NCI-H2227 (cell line): ENCODE measurements at regions not wholly inside any gene's neighbourhood (a gene's known extent, or its start where the extent isn't known, plus 50 kb on each side); places are given as distances from the start of the nearest gene placed in this dataset.

Source experiments
- DNase-seq: peaks from one replicate; lab custom pipeline; 2025; ENCODE audit not compliant: unreplicated experiment; lab: John Stamatoyannopoulos, UW

DNA sequence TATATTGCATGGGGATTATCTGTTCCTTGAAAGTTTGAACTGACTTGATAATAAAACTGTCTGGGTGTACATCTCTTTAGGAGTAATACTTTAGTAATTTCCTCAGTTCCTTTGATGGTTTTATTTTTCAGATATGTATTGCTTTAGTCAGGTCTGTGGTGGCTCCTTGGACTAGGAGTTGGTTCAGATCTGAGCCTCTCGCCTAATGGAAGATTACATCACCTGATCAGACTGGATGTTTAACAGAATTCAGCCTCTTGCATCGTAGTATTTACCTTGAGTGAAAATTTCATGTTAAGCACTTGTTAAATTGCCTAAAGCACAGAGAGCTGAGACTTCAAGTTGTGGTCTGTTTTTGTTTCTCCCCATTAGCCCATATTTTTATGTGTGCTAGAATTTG lies 267.3 kb downstream of the MAP2K4 start:
- no peak for DNase-seq

- no peak for DNase-seq
Observed at GRCh38 chr17:12290207-12290606, 269.5 kb downstream of the MAP2K4 start.

DNA sequence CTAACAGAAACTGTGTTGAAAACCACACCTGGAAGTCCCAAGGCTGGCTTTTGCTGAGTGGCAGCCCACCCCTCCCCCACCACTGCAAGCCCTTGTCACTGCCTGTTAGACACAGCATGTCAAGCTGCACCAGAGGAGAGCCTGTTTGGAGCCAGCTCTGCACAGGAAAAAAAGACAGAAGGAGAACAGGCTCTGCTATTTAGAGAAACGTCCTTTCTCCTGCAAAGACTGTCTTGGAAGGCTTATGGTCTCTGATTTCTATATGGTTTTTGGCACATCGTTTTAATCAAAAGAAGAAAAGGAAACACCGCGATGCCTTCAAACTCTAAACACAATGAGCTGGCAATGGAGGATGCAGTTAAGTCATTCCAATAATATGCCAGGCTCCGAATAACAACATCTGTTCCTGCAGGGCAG lies 275.5 kb downstream of the MAP2K4 start:
- DNase-seq, result no peak

DNA sequence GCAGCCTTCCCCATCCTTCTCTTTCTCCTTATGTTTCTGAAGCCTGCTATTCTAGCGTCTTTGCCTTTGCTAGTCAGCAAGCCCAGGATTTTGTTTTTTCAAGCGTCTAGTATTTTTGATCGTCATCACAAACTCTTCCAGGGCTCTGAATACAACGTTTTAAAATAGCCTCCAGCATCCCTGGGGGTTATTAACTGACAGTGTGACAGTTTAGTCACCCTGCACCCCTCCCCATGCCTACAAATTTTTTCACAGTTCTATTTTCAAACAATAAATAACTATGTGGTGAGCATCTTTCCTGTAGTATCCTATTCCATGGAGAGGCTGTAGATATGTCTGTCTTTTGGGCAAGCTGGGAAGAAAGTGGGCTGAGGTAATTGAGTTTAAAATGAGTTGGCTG lies 280.9 kb downstream of the MAP2K4 start:
- no peak for DNase-seq

- DNase-seq, result no peak
Observed at GRCh38 chr17:12302711-12303110, 282.0 kb downstream of the MAP2K4 start.

GRCh38 chr17:12310811-12311210 lies 290.1 kb downstream of the MAP2K4 start:
- DNase-seq, result no peak

GRCh38 chr17:12312692-12313091 lies 292.0 kb downstream of the MAP2K4 start:
- DNase-seq, result no peak

DNA sequence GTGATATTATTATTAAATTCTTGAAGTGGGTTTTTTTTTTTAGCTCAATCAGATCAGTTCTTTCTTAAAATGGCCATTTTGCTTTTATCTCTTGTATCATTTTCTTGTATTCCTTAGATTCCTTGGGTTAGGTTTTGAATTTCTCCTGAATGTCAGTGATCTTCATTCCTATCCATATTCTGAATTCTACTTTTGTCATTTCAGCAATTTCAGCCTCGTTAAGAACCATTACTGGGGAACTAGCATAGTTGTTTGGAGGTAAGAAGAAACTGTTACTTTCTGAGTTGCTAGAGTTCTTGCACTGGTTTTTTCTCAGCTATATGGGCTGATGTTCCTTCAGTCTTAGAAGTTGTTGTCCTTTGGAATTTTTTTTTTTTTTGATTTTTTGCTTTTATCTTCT lies 293.1 kb downstream of the MAP2K4 start:
- DNase-seq, result no peak

GRCh38 chr17:12316021-12316420 lies 295.3 kb downstream of the MAP2K4 start:
- DNase-seq, result no peak

DNA sequence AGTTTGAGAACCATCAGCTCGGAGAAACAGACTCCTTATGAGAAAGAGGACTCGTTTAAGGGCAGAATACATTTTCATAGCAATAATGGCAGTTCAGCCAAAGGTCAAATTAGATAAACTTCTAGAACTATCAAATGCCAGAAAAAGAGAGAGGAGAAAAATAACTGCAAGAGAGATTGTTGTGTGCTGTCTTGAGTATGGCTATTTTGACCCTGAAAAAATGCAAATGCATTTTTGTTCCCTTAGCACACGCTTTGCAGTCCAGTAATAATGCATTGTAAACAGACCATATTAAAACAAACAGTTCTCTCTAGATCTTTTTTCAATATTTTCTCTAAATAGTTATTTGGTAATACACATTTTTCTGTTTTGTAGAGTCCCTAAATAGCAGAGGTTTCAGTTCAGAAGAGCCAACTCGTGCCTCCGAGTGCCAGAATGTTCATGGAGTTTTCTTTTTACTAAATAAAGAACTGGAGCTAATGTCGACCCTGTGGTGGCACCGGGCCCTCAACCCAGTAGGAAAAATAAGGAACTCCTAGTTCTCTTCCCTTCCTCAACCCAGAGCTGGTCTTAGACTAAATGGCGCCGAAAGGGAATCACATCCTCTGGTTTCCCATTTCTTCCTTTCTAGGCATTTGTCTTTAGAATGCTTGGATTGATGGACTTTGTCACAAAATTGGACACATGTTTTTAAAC lies 298.0 kb downstream of the MAP2K4 start:
- no peak for DNase-seq

- no peak for DNase-seq
Observed at GRCh38 chr17:12320286-12320685, 299.6 kb downstream of the MAP2K4 start.

GRCh38 chr17:12328204-12328603 lies 307.5 kb downstream of the MAP2K4 start:
- no peak for DNase-seq

DNA sequence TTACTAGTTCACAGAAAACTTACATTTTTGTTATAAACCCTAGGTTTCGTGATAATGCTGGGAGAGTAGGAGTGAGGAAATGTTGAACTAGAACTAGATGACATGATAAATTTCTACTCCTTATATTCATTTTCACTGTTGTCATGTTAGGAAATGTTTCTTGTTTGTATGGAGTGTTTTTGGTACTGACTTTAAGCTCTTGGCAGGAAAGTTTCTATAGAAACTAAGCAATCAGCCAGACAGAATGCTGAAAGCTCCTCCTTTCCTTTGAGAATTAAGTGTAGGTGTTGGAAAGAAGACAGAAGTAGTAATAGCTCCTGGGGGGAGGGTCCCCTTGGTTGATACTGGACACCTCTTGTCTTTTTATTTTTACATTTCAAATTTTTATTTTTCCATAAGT lies 309.8 kb downstream of the MAP2K4 start:
- no peak for DNase-seq

GRCh38 chr17:12341328-12341727 lies 320.7 kb downstream of the MAP2K4 start:
- no peak for DNase-seq

DNA sequence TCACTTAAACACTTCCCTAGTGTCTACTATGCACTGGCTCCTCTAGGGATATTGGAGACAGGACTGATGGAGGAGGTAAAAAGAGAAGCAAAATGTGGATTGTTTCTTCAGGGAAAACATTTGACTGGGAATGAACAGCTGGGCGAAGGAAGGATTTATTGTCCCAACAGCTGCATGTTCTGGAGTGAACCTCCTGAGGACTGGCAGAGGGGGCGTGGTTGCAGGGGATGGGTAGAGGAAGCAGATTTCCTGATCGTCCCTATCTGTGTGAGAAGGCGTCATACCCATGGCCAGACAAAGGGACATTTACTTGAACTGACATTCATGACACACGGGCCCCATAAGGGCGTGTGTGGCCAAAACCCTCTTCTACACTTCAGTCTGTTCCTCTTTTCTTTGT lies 321.5 kb downstream of the MAP2K4 start:
- no peak for DNase-seq

DNA sequence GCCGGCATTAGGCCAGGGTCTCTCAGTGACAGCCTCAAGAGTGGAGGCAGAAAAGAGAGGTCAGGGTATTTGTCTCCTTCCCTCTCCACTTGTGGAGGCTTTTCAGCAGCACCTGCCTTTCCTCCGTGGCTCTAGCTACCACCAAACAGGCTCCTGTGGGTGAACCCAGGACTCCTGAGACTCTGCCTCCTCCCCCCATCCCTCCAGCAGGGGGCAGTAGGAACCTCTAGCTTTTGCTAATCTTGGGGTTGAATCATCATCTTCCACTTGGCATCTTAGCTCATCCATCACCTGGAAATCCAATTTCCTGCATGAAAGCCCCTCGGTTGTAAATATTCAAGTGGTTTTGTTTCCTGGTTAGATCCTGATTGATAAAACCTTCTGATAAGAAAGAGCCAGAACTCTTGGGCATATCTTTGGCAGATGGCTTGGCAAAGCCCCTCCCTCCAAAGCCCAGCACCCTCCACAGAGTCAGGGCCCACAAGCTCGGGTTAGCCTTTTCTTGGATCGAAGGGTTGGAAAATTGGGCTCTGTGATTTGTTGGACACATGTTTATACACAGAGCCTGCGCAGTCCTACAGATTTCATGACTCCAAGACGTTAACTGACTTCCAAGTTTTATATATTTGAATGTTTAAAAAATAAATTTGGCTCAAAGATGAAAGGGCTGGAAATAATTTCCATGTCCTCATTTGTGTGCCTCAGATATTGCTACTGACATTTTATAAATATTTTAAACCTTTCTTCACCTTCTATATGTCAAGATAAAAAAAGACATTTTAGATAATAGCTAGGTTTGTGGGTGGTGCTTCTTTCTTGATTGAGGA lies 322.1 kb downstream of the MAP2K4 start:
- DNase-seq, result no peak

DNA sequence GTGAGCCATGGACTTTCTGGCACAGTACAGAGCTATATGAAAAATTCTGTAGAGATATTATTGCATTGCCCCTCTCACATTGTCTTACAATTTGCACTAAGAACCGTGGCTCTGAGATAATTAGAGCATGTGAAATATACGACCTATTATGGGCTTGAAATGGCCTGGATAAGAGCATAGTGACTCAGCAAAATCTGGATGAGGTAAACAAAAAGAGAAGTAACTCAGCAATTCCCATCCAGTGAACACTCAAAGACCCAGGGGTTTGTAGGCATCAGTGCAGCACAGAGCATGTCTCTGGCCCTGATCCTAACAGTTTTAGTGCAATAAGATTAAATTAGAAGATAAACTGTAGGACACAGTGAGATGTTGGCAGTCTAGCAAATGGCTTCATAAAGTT lies 317.2 kb upstream of the MYOCD start:
- DNase-seq, result no peak

DNA sequence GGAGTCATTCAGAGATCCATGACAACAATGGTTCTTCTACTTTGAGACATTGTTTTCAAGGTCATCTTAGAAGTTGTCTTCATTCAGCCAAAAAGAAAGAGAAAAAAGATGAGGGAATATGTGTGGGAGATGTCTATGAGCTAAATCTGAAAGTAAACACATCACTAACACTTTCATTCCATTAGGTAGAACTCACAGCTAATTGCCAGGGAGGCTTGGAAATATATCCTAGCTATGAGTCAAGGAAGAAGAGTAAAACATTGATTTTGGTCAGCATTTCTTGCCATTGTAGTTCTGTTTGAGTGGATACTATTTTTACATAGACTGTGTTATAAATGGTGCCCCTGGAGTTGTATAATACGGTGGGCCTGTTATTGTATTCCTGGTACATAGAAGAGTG lies 316.4 kb upstream of the MYOCD start:
- no peak for DNase-seq

- DNase-seq, result no peak
Observed at GRCh38 chr17:12352127-12352526, 313.6 kb upstream of the MYOCD start.

DNA sequence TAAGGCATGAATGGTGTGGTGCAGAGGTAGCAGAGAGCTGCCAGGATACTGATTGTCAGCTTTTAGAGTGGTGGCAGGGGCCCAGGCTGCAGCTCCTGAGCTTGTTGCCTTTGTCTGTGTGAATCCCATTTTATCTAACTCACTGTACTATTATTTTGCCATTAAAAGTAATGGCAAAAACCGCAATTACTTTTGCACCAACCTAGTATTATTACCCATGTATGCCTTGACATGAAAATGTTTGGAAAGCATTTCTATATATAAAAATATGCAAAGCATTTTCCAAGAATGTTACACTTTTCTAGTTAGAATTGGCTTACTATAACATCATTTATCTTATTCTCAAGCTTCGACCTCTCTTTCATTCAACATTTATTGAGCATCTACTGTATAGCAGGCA lies 308.1 kb upstream of the MYOCD start:
- no peak for DNase-seq

DNA sequence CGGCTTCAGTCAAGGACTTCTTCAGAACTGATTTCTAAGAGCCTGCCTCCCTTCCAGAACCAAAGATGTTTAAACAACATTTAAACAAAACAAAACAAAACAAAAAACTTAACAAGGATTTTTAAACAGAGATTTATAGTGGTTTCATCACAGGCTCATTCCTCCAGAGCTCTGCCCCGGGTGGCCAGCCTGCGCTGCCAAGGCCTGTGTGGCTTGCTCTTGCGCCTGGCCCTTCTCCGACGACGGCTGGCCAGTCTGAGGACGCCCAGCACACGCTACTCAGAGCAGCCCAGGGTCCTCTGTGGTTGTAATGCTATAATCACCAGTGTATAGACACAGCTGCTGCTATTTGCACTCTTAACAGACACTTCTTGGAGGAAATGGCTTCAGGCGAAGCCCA lies 307.2 kb upstream of the MYOCD start:
- DNase-seq, result no peak

- no peak for DNase-seq
Observed at GRCh38 chr17:12362853-12363455, 302.7 kb upstream of the MYOCD start.
